ENCODE measurements at regions not wholly inside any gene's neighbourhood (a gene's known extent, or its start where the extent isn't known, plus 50 kb on each side); places are given as distances from the start of the nearest gene placed in this dataset.
A peak's percentile ranks its signal among the peaks of the same experiment; 100 is the strongest.

DNA sequence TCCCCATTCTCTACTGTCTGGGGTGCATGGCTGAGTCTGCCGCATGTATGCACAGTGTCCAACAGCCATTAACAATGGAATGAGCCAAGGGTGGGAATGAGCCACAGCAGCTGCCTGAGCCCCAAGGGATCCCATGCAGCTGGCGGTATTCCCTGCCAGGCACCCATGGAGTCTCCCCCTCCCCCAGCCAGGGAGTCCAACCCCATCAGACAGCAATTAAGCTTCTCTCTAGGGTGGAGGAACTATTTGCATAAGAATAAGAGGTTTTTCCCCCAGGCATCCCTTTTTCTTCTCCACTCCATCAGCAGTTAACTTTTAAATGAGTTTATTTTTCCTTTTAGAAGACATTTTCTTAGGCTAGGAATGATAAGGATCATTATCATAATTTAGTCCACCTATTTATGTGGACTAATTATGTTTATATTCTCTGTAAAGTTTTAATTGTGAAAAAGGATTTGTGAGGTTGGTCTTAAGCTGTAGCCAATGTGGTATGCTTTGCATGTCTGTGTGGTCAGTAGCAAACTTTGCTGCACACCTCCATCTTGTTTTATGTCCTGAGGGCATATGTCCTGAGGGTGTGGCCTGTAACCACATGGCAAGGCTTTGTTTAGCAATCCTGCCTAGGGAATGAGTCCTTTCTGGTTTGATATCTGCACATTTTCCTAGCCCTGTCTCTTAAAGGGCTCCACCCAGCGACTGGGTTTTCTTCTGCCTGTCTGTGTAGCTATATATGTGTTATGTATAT, 158.9 kb upstream of the OLIG3 start:
- Histone ChIP-seq H3K9ac (ENCODE audit: low read length) (no peak overlapping the region), H4K20me1 (ENCODE audit: insufficient read depth, low read length) (no peaks in the 10 kb centered on the region), H3K27me3 (replicated peaks; ENCODE audit: insufficient read depth, low read length) (no peaks in the 10 kb centered on the region), H3K4me2 (ENCODE audit: low read depth, low read length) (peak overlapping the region; percentile 56), H3F3A (ENCODE audit: insufficient read depth, low read length) (peaks cover 28% of the 10 kb centered on the region), H3K36me3 (replicated peaks; ENCODE audit: insufficient read depth, low read length) (no peaks in the 10 kb centered on the region), H3K4me3 (ENCODE audit: low read length) (no peak overlapping the region), H2AFZ (ENCODE audit: low read length) (peak overlapping the region; percentile 3), H3K4me1 (ENCODE audit: low read length) (peaks cover 63% of the 10 kb centered on the region), H3K9me3 (replicated peaks; ENCODE audit: insufficient read depth, low read length) (no peaks in the 10 kb centered on the region), H3K27ac (ENCODE audit: low read length) (peak overlapping the region; percentile 63; the same call in 1 of the 2 replicates), H3K79me2 (ENCODE audit: low read length) (no peaks in the 10 kb centered on the region), H3K9me2 (replicated peaks; ENCODE audit: insufficient read depth, low read length) (no peaks in the 10 kb centered on the region)
- TF ChIP-seq EZH2 (optimal IDR thresholded peaks at IDR 0.05; ENCODE audit: low read depth, low read length) (no peak), CTCF (IDR thresholded peaks at IDR 0.05; ENCODE audit: low read length) (no peak), EZH2phosphoT487 (IDR thresholded peaks at IDR 0.05; ENCODE audit: low read length) (no peak)
- peak; percentile 38 for DNase-seq

DNA sequence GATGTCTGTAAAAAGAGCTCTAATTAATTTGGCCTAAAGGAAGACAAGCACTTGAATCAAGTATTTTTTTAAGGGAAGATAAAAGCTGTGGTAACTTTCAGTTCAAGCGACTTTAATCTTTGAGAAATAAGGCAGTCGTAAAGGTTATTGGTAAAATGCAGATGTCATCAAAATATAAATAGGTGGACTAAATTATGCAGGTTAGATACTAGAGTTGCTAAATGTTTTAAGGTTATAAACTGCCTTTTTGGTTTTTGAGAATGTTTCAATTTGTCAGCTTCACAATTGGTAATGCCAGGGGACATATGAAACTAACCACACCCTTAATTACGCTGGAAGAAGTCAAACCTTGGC, 159.5 kb upstream of the OLIG3 start:
- H3K9me3 ChIP-seq (replicated peaks; ENCODE audit: insufficient read depth, low read length), result no peaks in the 10 kb centered on the region
- H3K27me3 ChIP-seq (replicated peaks; ENCODE audit: insufficient read depth, low read length), result no peaks in the 10 kb centered on the region
- no peak overlapping the region for H3K9ac ChIP-seq (ENCODE audit: low read length)
- H3F3A ChIP-seq (ENCODE audit: insufficient read depth, low read length), result peaks cover 31% of the 10 kb centered on the region
- peak overlapping the region; percentile 56 for H3K4me2 ChIP-seq (ENCODE audit: low read depth, low read length)
- peaks cover 68% of the 10 kb centered on the region for H3K4me1 ChIP-seq (ENCODE audit: low read length)
- no peaks in the 10 kb centered on the region for H3K79me2 ChIP-seq (ENCODE audit: low read length)
- no peaks in the 10 kb centered on the region for H3K9me2 ChIP-seq (replicated peaks; ENCODE audit: insufficient read depth, low read length)
- no peaks in the 10 kb centered on the region for H3K36me3 ChIP-seq (replicated peaks; ENCODE audit: insufficient read depth, low read length)
- TF ChIP-seq CTCF (IDR thresholded peaks at IDR 0.05; ENCODE audit: low read length), result no peak
- TF ChIP-seq EZH2 (optimal IDR thresholded peaks at IDR 0.05; ENCODE audit: low read depth, low read length), result no peak
- TF ChIP-seq EZH2phosphoT487 (IDR thresholded peaks at IDR 0.05; ENCODE audit: low read length), result no peak
- 0 out of 2 replicates have a peak overlapping the region, but pooled peaks have one; percentile 13 for H3K4me3 ChIP-seq (ENCODE audit: low read length)
- H2AFZ ChIP-seq (ENCODE audit: low read length), result peak overlapping the region; percentile 3
- peak overlapping the region; percentile 63; the same call in 1 of the 2 replicates for H3K27ac ChIP-seq (ENCODE audit: low read length)
- H4K20me1 ChIP-seq (ENCODE audit: insufficient read depth, low read length), result no peaks in the 10 kb centered on the region
- DNase-seq, result peak; percentile 40

GRCh38 chr6:137654365-137654981, 160.3 kb upstream of the OLIG3 start:
- Histone ChIP-seq H3K4me2 (ENCODE audit: low read depth, low read length) (peak overlapping the region; percentile 56; the same call in 1 of the 2 replicates), H3K9me2 (replicated peaks; ENCODE audit: insufficient read depth, low read length) (no peaks in the 10 kb centered on the region), H3K27ac (ENCODE audit: low read length) (peak overlapping the region; percentile 63; the same call in 1 of the 2 replicates), H3K9me3 (replicated peaks; ENCODE audit: insufficient read depth, low read length) (no peaks in the 10 kb centered on the region), H3K4me1 (ENCODE audit: low read length) (peaks cover 76% of the 10 kb centered on the region), H2AFZ (ENCODE audit: low read length) (no peak overlapping the region), H4K20me1 (ENCODE audit: insufficient read depth, low read length) (no peaks in the 10 kb centered on the region), H3K79me2 (ENCODE audit: low read length) (no peaks in the 10 kb centered on the region), H3K36me3 (replicated peaks; ENCODE audit: insufficient read depth, low read length) (no peaks in the 10 kb centered on the region), H3K27me3 (replicated peaks; ENCODE audit: insufficient read depth, low read length) (no peaks in the 10 kb centered on the region), H3K4me3 (ENCODE audit: low read length) (no peak overlapping the region), H3K9ac (ENCODE audit: low read length) (no peak overlapping the region), H3F3A (ENCODE audit: insufficient read depth, low read length) (peaks cover 31% of the 10 kb centered on the region)
- no peak for DNase-seq
- no peak for TF ChIP-seq EZH2 (optimal IDR thresholded peaks at IDR 0.05; ENCODE audit: low read depth, low read length)

GRCh38 chr6:137655291-137655690, 161.1 kb upstream of the OLIG3 start:
- Histone ChIP-seq H3K9me2 (replicated peaks; ENCODE audit: insufficient read depth, low read length) (no peaks in the 10 kb centered on the region), H3K4me1 (ENCODE audit: low read length) (peaks cover 84% of the 10 kb centered on the region), H4K20me1 (ENCODE audit: insufficient read depth, low read length) (no peaks in the 10 kb centered on the region), H3K4me2 (ENCODE audit: low read depth, low read length) (no peak overlapping the region), H3K9me3 (replicated peaks; ENCODE audit: insufficient read depth, low read length) (no peaks in the 10 kb centered on the region), H3K9ac (ENCODE audit: low read length) (no peak overlapping the region), H3K27ac (ENCODE audit: low read length) (no peak overlapping the region), H3F3A (ENCODE audit: insufficient read depth, low read length) (peaks cover 31% of the 10 kb centered on the region), H3K27me3 (replicated peaks; ENCODE audit: insufficient read depth, low read length) (no peaks in the 10 kb centered on the region), H3K4me3 (ENCODE audit: low read length) (no peak overlapping the region), H3K36me3 (replicated peaks; ENCODE audit: insufficient read depth, low read length) (no peaks in the 10 kb centered on the region), H2AFZ (ENCODE audit: low read length) (no peak overlapping the region), H3K79me2 (ENCODE audit: low read length) (no peaks in the 10 kb centered on the region)
- TF ChIP-seq CTCF (IDR thresholded peaks at IDR 0.05; ENCODE audit: low read length) (no peak), EZH2phosphoT487 (IDR thresholded peaks at IDR 0.05; ENCODE audit: low read length) (no peak), EZH2 (optimal IDR thresholded peaks at IDR 0.05; ENCODE audit: low read depth, low read length) (no peak)
- DNase-seq, result no peak
